Thyroid gland (tissue), 4 donors: ENCODE measurements at regions not wholly inside any gene's neighbourhood (a gene's known extent, or its start where the extent isn't known, plus 50 kb on each side); places are given as distances from the start of the nearest gene placed in this dataset.

Experiments
- POLR2A ChIP-seq, 2 donors: fragments of 450-650 bp; IDR thresholded peaks; one replicate each; pipeline ENCODE4 v1.6.1; 2017; ENCODE audit warnings: antibody characterized with exemption in 2 of 2, mild to moderate bottlenecking in 2 of 2, moderate library complexity in 1 of 2
- TF ChIP-seq, protein P1 (sequence below), 6 experiments: fragments of 200-600 bp in 3 of 6; fragments of 450-650 bp in 3 of 6; sonication (generic) in 3 of 6; IDR thresholded peaks; one replicate each; pipeline ENCODE4 v1.5.1; 2016 to 2019; ENCODE audit warnings: antibody characterized with exemption in 6 of 6, mild to moderate bottlenecking in 2 of 6, inconsistent platforms in 1 of 6, moderate library complexity in 1 of 6

- TF ChIP-seq POLR2A (IDR thresholded peaks at IDR 0.05): no peak
- TF ChIP-seq, protein P1, sequence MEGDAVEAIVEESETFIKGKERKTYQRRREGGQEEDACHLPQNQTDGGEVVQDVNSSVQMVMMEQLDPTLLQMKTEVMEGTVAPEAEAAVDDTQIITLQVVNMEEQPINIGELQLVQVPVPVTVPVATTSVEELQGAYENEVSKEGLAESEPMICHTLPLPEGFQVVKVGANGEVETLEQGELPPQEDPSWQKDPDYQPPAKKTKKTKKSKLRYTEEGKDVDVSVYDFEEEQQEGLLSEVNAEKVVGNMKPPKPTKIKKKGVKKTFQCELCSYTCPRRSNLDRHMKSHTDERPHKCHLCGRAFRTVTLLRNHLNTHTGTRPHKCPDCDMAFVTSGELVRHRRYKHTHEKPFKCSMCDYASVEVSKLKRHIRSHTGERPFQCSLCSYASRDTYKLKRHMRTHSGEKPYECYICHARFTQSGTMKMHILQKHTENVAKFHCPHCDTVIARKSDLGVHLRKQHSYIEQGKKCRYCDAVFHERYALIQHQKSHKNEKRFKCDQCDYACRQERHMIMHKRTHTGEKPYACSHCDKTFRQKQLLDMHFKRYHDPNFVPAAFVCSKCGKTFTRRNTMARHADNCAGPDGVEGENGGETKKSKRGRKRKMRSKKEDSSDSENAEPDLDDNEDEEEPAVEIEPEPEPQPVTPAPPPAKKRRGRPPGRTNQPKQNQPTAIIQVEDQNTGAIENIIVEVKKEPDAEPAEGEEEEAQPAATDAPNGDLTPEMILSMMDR (IDR thresholded peaks at IDR 0.05): no peak
Observed at GRCh38 chr14:34262127-34262910, 199.7 kb downstream of the SPTSSA start.
